Fibroblast of the aortic adventitia (primary cell): ENCODE measurements at regions not wholly inside any gene's neighbourhood (a gene's known extent, or its start where the extent isn't known, plus 50 kb on each side); places are given as distances from the start of the nearest gene placed in this dataset.

Experiments used
- DNase-seq: peaks from one replicate; pipeline ENCODE4 v3.0.0-alpha.2; 2010; ENCODE audit warnings: low read depth
- H3K4me3 ChIP-seq: 2 replicates; pipeline ENCODE4 v1.5.1; 2011; ENCODE audit warnings: low read depth, mild to moderate bottlenecking, control low read depth, low read length, moderate library complexity
- CTCF ChIP-seq: IDR thresholded peaks from 2 replicates; pipeline ENCODE4 v1.5.1; 2011; ENCODE audit warnings: mild to moderate bottlenecking, low read length, control low read depth, inconsistent platforms; ENCODE audit not compliant: insufficient read depth

GRCh38 chr22:47738472-47739013 lies 976.1 kb downstream of the TBC1D22A start:
- no peak overlapping the region for H3K4me3 ChIP-seq
- DNase-seq, result no peak
- no peak for TF ChIP-seq CTCF

- TF ChIP-seq CTCF, result no peak
- no peak for DNase-seq
- H3K4me3 ChIP-seq, result no peak overlapping the region
Measured at GRCh38 chr22:47736186-47737034, 974.0 kb downstream of the TBC1D22A start.

GRCh38 chr22:47734511-47734910 lies 972.1 kb downstream of the TBC1D22A start:
- H3K4me3 ChIP-seq, result no peak overlapping the region
- TF ChIP-seq CTCF, result no peak
- no peak for DNase-seq

- DNase-seq, result no peak
- H3K4me3 ChIP-seq, result no peak overlapping the region
- no peak for TF ChIP-seq CTCF
Measured at GRCh38 chr22:47727641-47728040, 965.2 kb downstream of the TBC1D22A start.

- no peak overlapping the region for H3K4me3 ChIP-seq
- no peak for DNase-seq
- TF ChIP-seq CTCF, result no peak
Measured at GRCh38 chr22:47724751-47725150, 962.3 kb downstream of the TBC1D22A start.

GRCh38 chr22:47724030-47724429 lies 961.6 kb downstream of the TBC1D22A start:
- TF ChIP-seq CTCF, result no peak
- DNase-seq, result no peak
- H3K4me3 ChIP-seq, result no peak overlapping the region
